ENCODE measurements at regions not wholly inside any gene's neighbourhood (a gene's known extent, or its start where the extent isn't known, plus 50 kb on each side); places are given as distances from the start of the nearest gene placed in this dataset.

GRCh38 chr3:189561256-189561655 is 69.9 kb upstream of the TP63 start (continued):
- TF ChIP-seq, protein P1, sequence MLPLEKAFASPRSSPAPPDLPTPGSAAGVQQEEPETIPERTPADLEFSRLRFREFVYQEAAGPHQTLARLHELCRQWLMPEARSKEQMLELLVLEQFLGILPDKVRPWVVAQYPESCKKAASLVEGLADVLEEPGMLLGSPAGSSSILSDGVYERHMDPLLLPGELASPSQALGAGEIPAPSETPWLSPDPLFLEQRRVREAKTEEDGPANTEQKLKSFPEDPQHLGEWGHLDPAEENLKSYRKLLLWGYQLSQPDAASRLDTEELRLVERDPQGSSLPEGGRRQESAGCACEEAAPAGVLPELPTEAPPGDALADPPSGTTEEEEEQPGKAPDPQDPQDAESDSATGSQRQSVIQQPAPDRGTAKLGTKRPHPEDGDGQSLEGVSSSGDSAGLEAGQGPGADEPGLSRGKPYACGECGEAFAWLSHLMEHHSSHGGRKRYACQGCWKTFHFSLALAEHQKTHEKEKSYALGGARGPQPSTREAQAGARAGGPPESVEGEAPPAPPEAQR (tag by site-specific recombination; IDR thresholded peaks at IDR 0.05), result no peak
- TF ChIP-seq ZNF777 (tag by site-specific recombination; IDR thresholded peaks at IDR 0.05; ENCODE audit: borderline replicate concordance), result no peak
- TF ChIP-seq, protein P2, sequence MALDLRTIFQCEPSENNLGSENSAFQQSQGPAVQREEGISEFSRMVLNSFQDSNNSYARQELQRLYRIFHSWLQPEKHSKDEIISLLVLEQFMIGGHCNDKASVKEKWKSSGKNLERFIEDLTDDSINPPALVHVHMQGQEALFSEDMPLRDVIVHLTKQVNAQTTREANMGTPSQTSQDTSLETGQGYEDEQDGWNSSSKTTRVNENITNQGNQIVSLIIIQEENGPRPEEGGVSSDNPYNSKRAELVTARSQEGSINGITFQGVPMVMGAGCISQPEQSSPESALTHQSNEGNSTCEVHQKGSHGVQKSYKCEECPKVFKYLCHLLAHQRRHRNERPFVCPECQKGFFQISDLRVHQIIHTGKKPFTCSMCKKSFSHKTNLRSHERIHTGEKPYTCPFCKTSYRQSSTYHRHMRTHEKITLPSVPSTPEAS (tag by site-specific recombination; IDR thresholded peaks at IDR 0.05), result no peak
- TF ChIP-seq ZBTB8A (tag by site-specific recombination; IDR thresholded peaks at IDR 0.05), result no peak
- no peak for TF ChIP-seq ZNF354C (tag by site-specific recombination; IDR thresholded peaks at IDR 0.05; ENCODE audit: borderline replicate concordance, low read depth)

GRCh38 chr3:189563853-189564563 is 67.2 kb upstream of the TP63 start:
- no peaks in the 10 kb centered on the region for H3K36me3 ChIP-seq (ENCODE audit: control insufficient read depth in 2 of 2, insufficient read depth in 1 of 2, low read length in 2 of 2)
- no peak overlapping the region for H3K27ac ChIP-seq (ENCODE audit: extremely low read depth, low read depth, low read length)
- no peaks in the 10 kb centered on the region for H3K9me3 ChIP-seq (ENCODE audit: control insufficient read depth, insufficient read depth, low read depth, low read length)
- TF ChIP-seq ZNF48 (tag by site-specific recombination; IDR thresholded peaks at IDR 0.05), result no peak
- TF ChIP-seq ZNF629 (tag by site-specific recombination; IDR thresholded peaks at IDR 0.05), result no peak
- no peak for TF ChIP-seq ZNF16 (tag by site-specific recombination; IDR thresholded peaks at IDR 0.05; ENCODE audit: low read depth)
- no peak for TF ChIP-seq ZNF626 (tag by site-specific recombination; IDR thresholded peaks at IDR 0.05)
- TF ChIP-seq ZFHX2 (tag by site-specific recombination; conservative IDR thresholded peaks at IDR 0.05), result no peak
- no peak for TF ChIP-seq ZNF571 (tag by site-specific recombination; IDR thresholded peaks at IDR 0.05)
- TF ChIP-seq GLI4 (tag by site-specific recombination; IDR thresholded peaks at IDR 0.05), result no peak
- no peak for TF ChIP-seq ZFP41 (tag by site-specific recombination; IDR thresholded peaks at IDR 0.05; ENCODE audit: borderline replicate concordance)
- POLR2A ChIA-PET, result no interaction called here
- H3K4me3 ChIP-seq (ENCODE audit: low read depth, low read length), result no peak overlapping the region
- H3K4me1 ChIP-seq (ENCODE audit: control insufficient read depth, insufficient read depth, low read length), result no peaks in the 10 kb centered on the region
- CTCF ChIA-PET, result no interaction called here

DNA sequence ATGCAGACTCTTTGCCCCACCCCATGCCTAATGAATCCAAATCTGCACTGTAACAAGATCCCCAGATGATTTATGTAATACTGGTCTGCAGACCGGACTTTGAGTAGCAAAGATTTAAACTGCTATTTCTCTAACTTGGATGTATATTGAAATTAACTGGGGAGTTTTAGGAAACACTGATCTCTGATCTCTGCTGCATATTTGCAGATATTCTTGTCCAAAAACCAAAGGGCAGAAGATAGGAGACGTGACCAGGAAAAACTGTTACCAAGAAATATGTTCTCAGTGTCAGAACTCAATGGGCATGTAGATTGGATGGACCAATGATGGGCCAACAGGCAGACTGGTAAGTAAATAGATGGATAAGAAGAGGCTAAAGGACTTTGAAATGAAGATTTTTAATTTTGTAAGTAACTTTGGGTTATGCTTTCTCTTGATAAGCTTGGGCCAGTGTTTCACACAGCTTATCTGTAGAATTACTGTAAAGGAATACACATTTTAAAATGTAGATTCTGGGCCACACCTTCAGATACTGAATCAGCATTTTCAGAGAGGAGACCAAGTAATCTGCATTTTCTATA is 64.5 kb upstream of the TP63 start:
- POLR2A ChIA-PET, result no interaction called here
- TF ChIP-seq PRDM1 (tag by site-specific recombination; IDR thresholded peaks at IDR 0.05) (no peak), ZNF175 (tag by site-specific recombination; IDR thresholded peaks at IDR 0.05) (no peak), ZNF366 (tag by site-specific recombination; conservative IDR thresholded peaks at IDR 0.05) (no peak), ZNF626 (tag by site-specific recombination; IDR thresholded peaks at IDR 0.05) (no peak), ZBTB44 (tag by site-specific recombination; IDR thresholded peaks at IDR 0.05) (no peak), ZNF169 (tag by site-specific recombination; IDR thresholded peaks at IDR 0.05) (no peak), ZBTB7A (tag by site-specific recombination; IDR thresholded peaks at IDR 0.05; ENCODE audit: low read depth) (no peak), ZNF548 (tag by site-specific recombination; IDR thresholded peaks at IDR 0.05) (no peak), ZNF585B (tag by site-specific recombination; IDR thresholded peaks at IDR 0.05) (no peak), GLI2 (tag by site-specific recombination; IDR thresholded peaks at IDR 0.05; ENCODE audit: borderline replicate concordance, low read depth) (no peak), ZNF211 (tag by site-specific recombination; IDR thresholded peaks at IDR 0.05; ENCODE audit: low read depth) (no peak), ZNF830 (tag by site-specific recombination; IDR thresholded peaks at IDR 0.05; ENCODE audit: low read depth) (no peak)
- TF ChIP-seq, protein P3, sequence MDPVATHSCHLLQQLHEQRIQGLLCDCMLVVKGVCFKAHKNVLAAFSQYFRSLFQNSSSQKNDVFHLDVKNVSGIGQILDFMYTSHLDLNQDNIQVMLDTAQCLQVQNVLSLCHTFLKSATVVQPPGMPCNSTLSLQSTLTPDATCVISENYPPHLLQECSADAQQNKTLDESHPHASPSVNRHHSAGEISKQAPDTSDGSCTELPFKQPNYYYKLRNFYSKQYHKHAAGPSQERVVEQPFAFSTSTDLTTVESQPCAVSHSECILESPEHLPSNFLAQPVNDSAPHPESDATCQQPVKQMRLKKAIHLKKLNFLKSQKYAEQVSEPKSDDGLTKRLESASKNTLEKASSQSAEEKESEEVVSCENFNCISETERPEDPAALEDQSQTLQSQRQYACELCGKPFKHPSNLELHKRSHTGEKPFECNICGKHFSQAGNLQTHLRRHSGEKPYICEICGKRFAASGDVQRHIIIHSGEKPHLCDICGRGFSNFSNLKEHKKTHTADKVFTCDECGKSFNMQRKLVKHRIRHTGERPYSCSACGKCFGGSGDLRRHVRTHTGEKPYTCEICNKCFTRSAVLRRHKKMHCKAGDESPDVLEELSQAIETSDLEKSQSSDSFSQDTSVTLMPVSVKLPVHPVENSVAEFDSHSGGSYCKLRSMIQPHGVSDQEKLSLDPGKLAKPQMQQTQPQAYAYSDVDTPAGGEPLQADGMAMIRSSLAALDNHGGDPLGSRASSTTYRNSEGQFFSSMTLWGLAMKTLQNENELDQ (tag by site-specific recombination; IDR thresholded peaks at IDR 0.05; ENCODE audit: low read depth), result no peak
- TF ChIP-seq, protein P4, sequence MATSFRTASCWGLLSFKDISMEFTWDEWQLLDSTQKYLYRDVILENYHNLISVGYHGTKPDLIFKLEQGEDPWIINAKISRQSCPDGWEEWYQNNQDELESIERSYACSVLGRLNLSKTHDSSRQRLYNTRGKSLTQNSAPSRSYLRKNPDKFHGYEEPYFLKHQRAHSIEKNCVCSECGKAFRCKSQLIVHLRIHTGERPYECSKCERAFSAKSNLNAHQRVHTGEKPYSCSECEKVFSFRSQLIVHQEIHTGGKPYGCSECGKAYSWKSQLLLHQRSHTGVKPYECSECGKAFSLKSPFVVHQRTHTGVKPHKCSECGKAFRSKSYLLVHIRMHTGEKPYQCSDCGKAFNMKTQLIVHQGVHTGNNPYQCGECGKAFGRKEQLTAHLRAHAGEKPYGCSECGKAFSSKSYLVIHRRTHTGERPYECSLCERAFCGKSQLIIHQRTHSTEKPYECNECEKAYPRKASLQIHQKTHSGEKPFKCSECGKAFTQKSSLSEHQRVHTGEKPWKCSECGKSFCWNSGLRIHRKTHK (tag by site-specific recombination; IDR thresholded peaks at IDR 0.05), result no peak

More for the DNA sequence above, 64.5 kb upstream of the TP63 start:
- no peaks in the 10 kb centered on the region for H3K36me3 ChIP-seq (ENCODE audit: control insufficient read depth in 2 of 2, insufficient read depth in 1 of 2, low read length in 2 of 2)
- H3K27ac ChIP-seq (ENCODE audit: extremely low read depth, low read depth, low read length), result no peak overlapping the region
- H3K4me3 ChIP-seq (ENCODE audit: low read depth, low read length), result no peak overlapping the region
- CTCF ChIA-PET, result no interaction called here
- no peaks in the 10 kb centered on the region for H3K9me3 ChIP-seq (ENCODE audit: control insufficient read depth, insufficient read depth, low read depth, low read length)
- H3K4me1 ChIP-seq (ENCODE audit: control insufficient read depth, insufficient read depth, low read length), result no peaks in the 10 kb centered on the region

All from HEK293 (cell line).